ENCODE measurements at regions not wholly inside any gene's neighbourhood (a gene's known extent, or its start where the extent isn't known, plus 50 kb on each side); places are given as distances from the start of the nearest gene placed in this dataset.
A peak's percentile ranks its signal among the peaks of the same experiment; 100 is the strongest.

GRCh38 chr5:56517011-56517416 is 283.9 kb upstream of the ANKRD55 start:
- Histone ChIP-seq H4K20me1 (ENCODE audit: insufficient read depth, low read length) (no peaks in the 10 kb centered on the region), H3K4me1 (ENCODE audit: insufficient read depth, low read length) (peaks cover 46% of the 10 kb centered on the region), H3K27me3 (ENCODE audit: control insufficient read depth in 1 of 2, insufficient read depth in 2 of 2, low read length in 2 of 2) (peaks cover 0 to 3% of the 10 kb centered on the region in 2 experiments; a peak in 1 of 5 replicates), H3K4me2 (ENCODE audit: low read depth, low read length) (peak overlapping the region; percentile 19), H3K9me3 (ENCODE audit: low read length) (no peaks in the 10 kb centered on the region), H3K9ac (ENCODE audit: insufficient read depth, low read depth, low read length) (no peak overlapping the region), H3K79me2 (ENCODE audit: insufficient read depth, low read length) (no peaks in the 10 kb centered on the region), H3K27ac (ENCODE audit: extremely low read length, insufficient read depth, low read length) (peak overlapping the region; percentile 17), H3K36me3 (replicated peaks in 1 of 2; ENCODE audit: control insufficient read depth in 1 of 2, insufficient read depth in 2 of 2, low read length in 2 of 2) (no peaks in the 10 kb centered on the region), H3K4me3 (replicated peaks in 1 of 3; ENCODE audit: insufficient read depth in 1 of 3, low read depth in 2 of 3, low read length in 3 of 3) (no peak overlapping the region; a peak in 1 of 6 replicates), H2AFZ (ENCODE audit: low read length) (no peak overlapping the region)
- intact Hi-C loops (cut with micrococcal nuclease; ENCODE audit: unreplicated experiment) (no loop called here), in situ Hi-C loops (cut with HindIII; ENCODE audit: extremely low pct_ligation_motif_present, low pct_unique_long_range_greater_than_20kb) (no loop called here)
- 10% methylated on average over 2 of the region's 2 CpGs for WGBS (ENCODE audit: low lambda C conversion rate)
- FAIRE-seq (peak; percentile 84), ATAC-seq (peak; percentile 83), DNase-seq (ENCODE audit: low spot score) (peak; percentile 67)
- CTCF ChIA-PET (ENCODE audit: low intra/inter-chr PET ratio, low total read pairs) = no interaction called here
- no TSS peak for BruUV-seq (replicated peaks)
- peak; percentile 4; the same call in 1 of the 2 replicates for TF ChIP-seq CEBPB (IDR thresholded peaks at IDR 0.05; ENCODE audit: borderline replicate concordance, low read depth, low read length)
- TF ChIP-seq, protein P1, sequence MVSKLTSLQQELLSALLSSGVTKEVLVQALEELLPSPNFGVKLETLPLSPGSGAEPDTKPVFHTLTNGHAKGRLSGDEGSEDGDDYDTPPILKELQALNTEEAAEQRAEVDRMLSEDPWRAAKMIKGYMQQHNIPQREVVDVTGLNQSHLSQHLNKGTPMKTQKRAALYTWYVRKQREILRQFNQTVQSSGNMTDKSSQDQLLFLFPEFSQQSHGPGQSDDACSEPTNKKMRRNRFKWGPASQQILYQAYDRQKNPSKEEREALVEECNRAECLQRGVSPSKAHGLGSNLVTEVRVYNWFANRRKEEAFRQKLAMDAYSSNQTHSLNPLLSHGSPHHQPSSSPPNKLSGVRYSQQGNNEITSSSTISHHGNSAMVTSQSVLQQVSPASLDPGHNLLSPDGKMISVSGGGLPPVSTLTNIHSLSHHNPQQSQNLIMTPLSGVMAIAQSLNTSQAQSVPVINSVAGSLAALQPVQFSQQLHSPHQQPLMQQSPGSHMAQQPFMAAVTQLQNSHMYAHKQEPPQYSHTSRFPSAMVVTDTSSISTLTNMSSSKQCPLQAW (CRISPR knock-in tag; IDR thresholded peaks at IDR 0.05) = 0 out of 2 replicates have a peak, but pooled peaks have one; percentile 18
- TF ChIP-seq MEIS1 (CRISPR knock-in tag; IDR thresholded peaks at IDR 0.05; ENCODE audit: borderline replicate concordance) = 0 out of 2 replicates have a peak, but pooled peaks have one; percentile 33
- TF ChIP-seq HNF4G (IDR thresholded peaks at IDR 0.05; ENCODE audit: borderline replicate concordance, low read depth, low read length) = peak; percentile 27; the same call in 1 of the 2 replicates
- no peak for TF ChIP-seq HNF4G (CRISPR knock-in tag; IDR thresholded peaks at IDR 0.05; ENCODE audit: borderline replicate concordance, low read depth)
- TF ChIP-seq HNF4A (CRISPR knock-in tag; IDR thresholded peaks at IDR 0.05) = 0 out of 2 replicates have a peak, but pooled peaks have one; percentile 8
- TF ChIP-seq ZNF292 (CRISPR knock-in tag; IDR thresholded peaks at IDR 0.05; ENCODE audit: borderline replicate concordance, low read depth) = peak; percentile 61
- no peak for TF ChIP-seq SP1 (IDR thresholded peaks at IDR 0.05)
- no peak for TF ChIP-seq SP1 (CRISPR knock-in tag; IDR thresholded peaks at IDR 0.05)
- TF ChIP-seq FLYWCH1 (CRISPR knock-in tag; IDR thresholded peaks at IDR 0.05) = no peak
- TF ChIP-seq ONECUT2 (CRISPR knock-in tag; IDR thresholded peaks at IDR 0.05) = 0 out of 2 replicates have a peak, but pooled peaks have one; percentile 24
- 0 out of 2 replicates have a peak, but pooled peaks have one; percentile 28 for TF ChIP-seq ZNF687 (CRISPR knock-in tag; IDR thresholded peaks at IDR 0.05)
- peak; percentile 27; the same call in 1 of the 2 replicates for TF ChIP-seq CEBPG (CRISPR knock-in tag; IDR thresholded peaks at IDR 0.05)
- TF ChIP-seq FOSL2 (CRISPR knock-in tag; IDR thresholded peaks at IDR 0.05) = 0 out of 2 replicates have a peak, but pooled peaks have one; percentile 21
- no peak for TF ChIP-seq ZNF414 (CRISPR knock-in tag; IDR thresholded peaks at IDR 0.05)
- TF ChIP-seq ZFY (CRISPR knock-in tag; IDR thresholded peaks at IDR 0.05) = no peak
- TF ChIP-seq, protein P2, sequence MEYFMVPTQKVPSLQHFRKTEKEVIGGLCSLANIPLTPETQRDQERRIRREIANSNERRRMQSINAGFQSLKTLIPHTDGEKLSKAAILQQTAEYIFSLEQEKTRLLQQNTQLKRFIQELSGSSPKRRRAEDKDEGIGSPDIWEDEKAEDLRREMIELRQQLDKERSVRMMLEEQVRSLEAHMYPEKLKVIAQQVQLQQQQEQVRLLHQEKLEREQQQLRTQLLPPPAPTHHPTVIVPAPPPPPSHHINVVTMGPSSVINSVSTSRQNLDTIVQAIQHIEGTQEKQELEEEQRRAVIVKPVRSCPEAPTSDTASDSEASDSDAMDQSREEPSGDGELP (IDR thresholded peaks at IDR 0.05; ENCODE audit: borderline replicate concordance, low read depth) = peak; percentile 35; the same call in 1 of the 2 replicates
- POLR2A ChIA-PET = no interaction called here

Measured in HepG2 (cell line).